Ectodermal cell (in vitro differentiated cells): ENCODE measurements at regions not wholly inside any gene's neighbourhood (a gene's known extent, or its start where the extent isn't known, plus 50 kb on each side); places are given as distances from the start of the nearest gene placed in this dataset.

ENCODE experiments used
- H3K27ac ChIP-seq: 2 replicates; pipeline ENCODE4 v1.7.0; 2013; ENCODE audit warnings: mild to moderate bottlenecking, low read depth, low read length; ENCODE audit not compliant: insufficient read depth, poor library complexity, severe bottlenecking
- H3K27me3 ChIP-seq: 2 replicates; pipeline ENCODE4 v1.7.0; 2013; ENCODE audit warnings: mild to moderate bottlenecking, low read length; ENCODE audit not compliant: insufficient read depth, control insufficient read depth, poor library complexity, severe bottlenecking
- H3K36me3 ChIP-seq: one replicate; pipeline ENCODE4 v1.7.0; 2013; ENCODE audit warnings: low read length; ENCODE audit not compliant: control insufficient read depth, insufficient read depth
- H3K4me1 ChIP-seq: one replicate; pipeline ENCODE4 v1.7.0; 2013; ENCODE audit warnings: low read length; ENCODE audit not compliant: control insufficient read depth, insufficient read depth
- H3K4me3 ChIP-seq: 2 replicates; pipeline ENCODE4 v1.7.0; 2013; ENCODE audit warnings: low read depth, low read length, control low read depth; ENCODE audit not compliant: insufficient read depth
- H3K9me3 ChIP-seq: 2 replicates; pipeline ENCODE4 v1.7.0; 2013; ENCODE audit warnings: mild to moderate bottlenecking, low read length, moderate library complexity; ENCODE audit not compliant: control insufficient read depth
- WGBS, 2 experiments: methylation state at CpG; one replicate each; pipeline ENCODE4 v1.1.7; 2013; ENCODE audit warnings: missing lambda C conversion rate in 2 of 2; 5-methylcytosine and 5-hydroxymethylcytosine counted together

GRCh38 chr15:62824111-62825015 lies 218.2 kb upstream of the TPM1 start:
- Histone ChIP-seq H3K4me1 (peaks cover 3% of the 10 kb centered on the region), H3K9me3 (no peaks in the 10 kb centered on the region), H3K4me3 (no peak overlapping the region), H3K27ac (no peak overlapping the region), H3K36me3 (no peaks in the 10 kb centered on the region), H3K27me3 (no peaks in the 10 kb centered on the region)
- WGBS, 2 experiments: 87 to 92% methylated on average over 2 of the region's 2 CpGs

- H3K27ac ChIP-seq: no peak overlapping the region
- no peaks in the 10 kb centered on the region for H3K36me3 ChIP-seq
- peaks cover 3% of the 10 kb centered on the region for H3K4me1 ChIP-seq
- H3K9me3 ChIP-seq: no peaks in the 10 kb centered on the region
- H3K27me3 ChIP-seq: no peaks in the 10 kb centered on the region
- WGBS, 2 experiments: 94 to 95% methylated on average over 4 of the region's 4 CpGs
- H3K4me3 ChIP-seq: no peak overlapping the region
Observed at GRCh38 chr15:62825191-62825590, 217.4 kb upstream of the TPM1 start.

- Histone ChIP-seq H3K27ac (no peak overlapping the region), H3K9me3 (no peaks in the 10 kb centered on the region), H3K27me3 (no peaks in the 10 kb centered on the region), H3K4me3 (no peak overlapping the region), H3K4me1 (no peaks in the 10 kb centered on the region), H3K36me3 (no peaks in the 10 kb centered on the region)
- WGBS, 2 experiments: 90 to 92% methylated on average over 1 of the region's 1 CpG
Observed at GRCh38 chr15:62826561-62826960, 216.0 kb upstream of the TPM1 start.

- WGBS, 2 experiments: 94 to 100% methylated on average over 1 of the region's 1 CpG
- no peak overlapping the region for H3K4me3 ChIP-seq
- H3K4me1 ChIP-seq: peaks cover 2% of the 10 kb centered on the region
Observed at GRCh38 chr15:62828364-62828763, 214.2 kb upstream of the TPM1 start.

GRCh38 chr15:62832231-62832630 lies 210.3 kb upstream of the TPM1 start:
- no peak overlapping the region for H3K27ac ChIP-seq
- 92 to 93% methylated on average over 2 of the region's 2 CpGs for WGBS, 2 experiments
- H3K9me3 ChIP-seq: no peaks in the 10 kb centered on the region
- H3K4me3 ChIP-seq: no peak overlapping the region
- peaks cover 7% of the 10 kb centered on the region for H3K4me1 ChIP-seq
- no peaks in the 10 kb centered on the region for H3K27me3 ChIP-seq
- H3K36me3 ChIP-seq: no peaks in the 10 kb centered on the region

More at GRCh38 chr15:62828364-62828763, 214.2 kb upstream of the TPM1 start:
- Histone ChIP-seq H3K27me3 (no peaks in the 10 kb centered on the region), H3K27ac (no peak overlapping the region), H3K9me3 (no peaks in the 10 kb centered on the region), H3K36me3 (no peaks in the 10 kb centered on the region)

- Histone ChIP-seq H3K4me1 (peaks cover 7% of the 10 kb centered on the region), H3K9me3 (no peaks in the 10 kb centered on the region), H3K27ac (no peak overlapping the region), H3K4me3 (no peak overlapping the region), H3K36me3 (no peaks in the 10 kb centered on the region), H3K27me3 (no peaks in the 10 kb centered on the region)
- WGBS, 2 experiments: 73 to 75% methylated on average over 12 of the region's 12 CpGs
Observed at GRCh38 chr15:62833646-62834045, 208.9 kb upstream of the TPM1 start.

- Histone ChIP-seq H3K27me3 (no peaks in the 10 kb centered on the region), H3K4me1 (peaks cover 7% of the 10 kb centered on the region), H3K4me3 (no peak overlapping the region), H3K36me3 (no peaks in the 10 kb centered on the region), H3K9me3 (no peaks in the 10 kb centered on the region), H3K27ac (no peak overlapping the region)
- WGBS, 2 experiments: 96 to 97% methylated on average over 7 of the region's 7 CpGs
Observed at GRCh38 chr15:62834686-62835329, 207.7 kb upstream of the TPM1 start.

- no peak overlapping the region for H3K27ac ChIP-seq
- WGBS, 2 experiments: 94 to 95% methylated on average over 8 of the region's 8 CpGs
- peaks cover 7% of the 10 kb centered on the region for H3K4me1 ChIP-seq
- H3K4me3 ChIP-seq: no peak overlapping the region
- H3K36me3 ChIP-seq: no peaks in the 10 kb centered on the region
- no peaks in the 10 kb centered on the region for H3K27me3 ChIP-seq
- H3K9me3 ChIP-seq: no peaks in the 10 kb centered on the region
Observed at GRCh38 chr15:62835351-62835750, 207.2 kb upstream of the TPM1 start.

- H3K36me3 ChIP-seq: no peaks in the 10 kb centered on the region
Observed at GRCh38 chr15:62835762-62836161, 206.8 kb upstream of the TPM1 start.

GRCh38 chr15:62840526-62841268 lies 201.8 kb upstream of the TPM1 start:
- Histone ChIP-seq H3K27me3 (no peaks in the 10 kb centered on the region), H3K4me3 (no peak overlapping the region), H3K4me1 (peaks cover under 1% of the 10 kb centered on the region), H3K9me3 (no peaks in the 10 kb centered on the region), H3K36me3 (no peaks in the 10 kb centered on the region), H3K27ac (no peak overlapping the region)
- WGBS, 2 experiments: 95 to 96% methylated on average over 22 of the region's 22 CpGs

More at GRCh38 chr15:62835762-62836161, 206.8 kb upstream of the TPM1 start:
- no peak overlapping the region for H3K27ac ChIP-seq
- 96 to 98% methylated on average over 16 of the region's 16 CpGs for WGBS, 2 experiments
- no peaks in the 10 kb centered on the region for H3K27me3 ChIP-seq
- H3K4me3 ChIP-seq: no peak overlapping the region
- peaks cover 7% of the 10 kb centered on the region for H3K4me1 ChIP-seq
- no peaks in the 10 kb centered on the region for H3K9me3 ChIP-seq
